ENCODE measurements at regions not wholly inside any gene's neighbourhood (a gene's known extent, or its start where the extent isn't known, plus 50 kb on each side); places are given as distances from the start of the nearest gene placed in this dataset.

- TF ChIP-seq, protein P1, sequence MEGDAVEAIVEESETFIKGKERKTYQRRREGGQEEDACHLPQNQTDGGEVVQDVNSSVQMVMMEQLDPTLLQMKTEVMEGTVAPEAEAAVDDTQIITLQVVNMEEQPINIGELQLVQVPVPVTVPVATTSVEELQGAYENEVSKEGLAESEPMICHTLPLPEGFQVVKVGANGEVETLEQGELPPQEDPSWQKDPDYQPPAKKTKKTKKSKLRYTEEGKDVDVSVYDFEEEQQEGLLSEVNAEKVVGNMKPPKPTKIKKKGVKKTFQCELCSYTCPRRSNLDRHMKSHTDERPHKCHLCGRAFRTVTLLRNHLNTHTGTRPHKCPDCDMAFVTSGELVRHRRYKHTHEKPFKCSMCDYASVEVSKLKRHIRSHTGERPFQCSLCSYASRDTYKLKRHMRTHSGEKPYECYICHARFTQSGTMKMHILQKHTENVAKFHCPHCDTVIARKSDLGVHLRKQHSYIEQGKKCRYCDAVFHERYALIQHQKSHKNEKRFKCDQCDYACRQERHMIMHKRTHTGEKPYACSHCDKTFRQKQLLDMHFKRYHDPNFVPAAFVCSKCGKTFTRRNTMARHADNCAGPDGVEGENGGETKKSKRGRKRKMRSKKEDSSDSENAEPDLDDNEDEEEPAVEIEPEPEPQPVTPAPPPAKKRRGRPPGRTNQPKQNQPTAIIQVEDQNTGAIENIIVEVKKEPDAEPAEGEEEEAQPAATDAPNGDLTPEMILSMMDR (IDR thresholded peaks at IDR 0.05): no peak
- TF ChIP-seq POLR2A (IDR thresholded peaks at IDR 0.05) (no peak), EP300 (IDR thresholded peaks at IDR 0.05) (no peak)
Measured at GRCh38 chr10:130453036-130453720, 317.0 kb downstream of the GLRX3 start.

All from ovary (tissue), 3 donors.